ENCODE measurements at regions not wholly inside any gene's neighbourhood (a gene's known extent, or its start where the extent isn't known, plus 50 kb on each side); places are given as distances from the start of the nearest gene placed in this dataset.
"Not testable (repeated sequence)": the region's sequence is repeated elsewhere in the genome, so short reads cannot be mapped to it uniquely, and the experiment has no call there.

DNA sequence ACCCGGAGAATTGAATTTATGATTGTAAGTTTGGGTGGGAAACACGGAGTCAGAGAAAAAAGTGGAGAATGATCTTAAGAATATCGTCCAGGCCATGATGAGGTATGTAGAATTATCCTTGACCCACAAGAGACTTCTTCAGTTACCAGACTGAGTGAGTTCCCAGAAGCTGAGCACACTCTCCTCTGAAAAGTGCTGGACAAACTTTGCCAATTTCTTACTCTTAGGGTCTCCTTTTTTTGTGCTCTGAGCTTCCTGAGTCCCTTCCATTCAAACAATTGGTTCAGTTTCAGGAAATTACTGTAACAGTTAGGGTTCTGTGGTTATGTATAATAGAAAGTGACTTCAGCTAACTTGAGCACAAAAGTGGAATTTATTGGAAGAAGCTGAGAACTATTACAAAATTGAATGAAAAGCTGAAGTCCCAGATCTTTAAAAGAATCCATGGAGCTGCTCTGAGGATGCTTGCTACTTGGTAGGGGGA lies 50.6 kb upstream of the EHBP1 start:
- DNase-seq (ENCODE audit: low spot score) = no peak

DNA sequence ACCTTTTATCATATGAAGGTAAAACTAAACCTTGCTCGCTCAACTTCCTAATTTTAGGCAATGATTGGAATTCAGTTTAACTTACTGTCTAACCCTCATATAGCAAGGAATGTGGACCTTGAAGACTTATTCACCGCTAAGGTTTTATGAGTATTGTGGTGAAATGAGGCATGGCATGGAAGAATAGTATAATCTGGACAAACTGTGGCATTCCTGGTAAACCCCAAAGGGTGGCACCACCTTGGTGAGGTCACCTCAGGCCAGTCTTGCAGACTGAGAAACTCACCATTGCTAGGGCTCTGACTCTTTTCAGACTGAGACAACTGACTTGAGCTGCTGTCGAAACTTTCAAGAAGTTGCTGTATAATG lies 51.1 kb upstream of the EHBP1 start:
- no peak for DNase-seq (ENCODE audit: low spot score)

DNA sequence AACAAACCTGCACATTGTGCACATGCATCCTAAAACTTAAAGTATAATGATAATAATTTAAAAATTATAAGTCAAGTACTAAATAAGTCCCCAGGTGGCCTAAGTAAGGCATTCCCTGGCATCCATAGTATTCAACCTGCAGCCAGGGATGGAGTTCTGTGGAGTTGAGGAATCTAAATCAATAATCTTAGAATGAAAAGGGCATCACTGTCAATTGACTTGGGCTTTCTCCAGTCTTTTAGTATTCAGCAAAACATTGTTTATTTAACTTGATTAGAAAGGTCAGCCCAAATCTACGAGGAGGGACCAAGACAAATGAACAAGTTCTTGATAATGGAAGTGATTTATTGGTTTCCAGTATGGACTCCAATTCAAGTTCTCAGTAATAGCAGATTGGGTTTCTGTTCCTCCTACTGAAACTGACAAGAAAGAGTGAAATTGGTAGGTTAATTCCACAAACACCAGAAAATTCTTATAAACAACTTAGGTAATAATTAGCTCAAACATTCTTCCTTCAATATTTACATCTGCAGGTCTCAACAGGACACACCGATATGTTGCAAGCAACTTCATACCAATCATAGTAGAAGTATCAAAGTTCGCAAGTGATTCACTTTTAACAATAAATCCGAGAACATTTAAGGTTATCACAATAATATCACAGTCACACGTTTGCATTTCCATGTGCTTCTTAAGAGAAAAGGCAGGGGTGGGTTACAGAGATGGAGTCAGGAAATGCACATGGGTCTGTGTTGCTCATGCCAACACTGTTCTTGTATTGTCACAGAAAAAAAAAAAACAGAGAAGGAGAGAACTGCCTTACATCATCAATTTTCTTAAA lies 51.7 kb upstream of the EHBP1 start:
- no peak for DNase-seq (ENCODE audit: low spot score)

DNA sequence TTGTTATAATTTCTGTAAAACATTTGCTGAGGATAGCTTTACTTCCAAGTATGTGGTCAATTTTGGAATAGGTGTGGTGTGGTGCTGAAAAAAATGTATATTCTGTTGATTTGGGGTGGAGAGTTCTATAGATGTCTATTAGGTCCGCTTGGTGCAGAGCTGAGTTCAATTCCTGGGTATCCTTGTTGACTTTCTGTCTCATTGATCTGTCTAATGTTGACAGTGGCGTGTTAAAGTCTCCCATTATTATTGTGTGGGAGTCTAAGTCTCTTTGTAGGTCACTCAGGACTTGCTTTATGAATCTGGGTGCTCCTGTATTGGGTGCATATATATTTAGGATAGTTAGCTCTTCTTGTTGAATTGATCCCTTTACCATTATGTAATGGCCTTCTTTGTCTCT lies 56.4 kb upstream of the EHBP1 start:
- DNase-seq (ENCODE audit: low spot score) = not testable (repeated sequence)

DNA sequence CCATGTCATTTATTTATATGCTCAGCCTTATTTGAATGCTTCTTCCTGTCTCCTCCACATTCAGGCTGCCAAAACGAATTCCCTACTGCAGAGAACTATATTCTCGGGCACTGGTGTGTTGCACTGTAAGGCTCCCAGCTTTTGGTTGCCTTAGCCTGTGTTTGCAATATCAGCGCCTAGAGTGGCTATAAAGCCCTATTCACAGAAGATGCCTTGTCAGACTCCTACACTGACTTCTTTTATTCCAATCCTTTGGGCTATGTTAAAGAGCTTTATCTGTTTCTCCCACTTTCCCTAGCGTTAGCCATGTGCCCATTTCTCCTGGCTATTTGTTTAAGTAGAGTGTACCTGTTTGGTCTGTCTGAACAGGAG lies 62.4 kb upstream of the EHBP1 start:
- no peak for DNase-seq (ENCODE audit: low spot score)

DNA sequence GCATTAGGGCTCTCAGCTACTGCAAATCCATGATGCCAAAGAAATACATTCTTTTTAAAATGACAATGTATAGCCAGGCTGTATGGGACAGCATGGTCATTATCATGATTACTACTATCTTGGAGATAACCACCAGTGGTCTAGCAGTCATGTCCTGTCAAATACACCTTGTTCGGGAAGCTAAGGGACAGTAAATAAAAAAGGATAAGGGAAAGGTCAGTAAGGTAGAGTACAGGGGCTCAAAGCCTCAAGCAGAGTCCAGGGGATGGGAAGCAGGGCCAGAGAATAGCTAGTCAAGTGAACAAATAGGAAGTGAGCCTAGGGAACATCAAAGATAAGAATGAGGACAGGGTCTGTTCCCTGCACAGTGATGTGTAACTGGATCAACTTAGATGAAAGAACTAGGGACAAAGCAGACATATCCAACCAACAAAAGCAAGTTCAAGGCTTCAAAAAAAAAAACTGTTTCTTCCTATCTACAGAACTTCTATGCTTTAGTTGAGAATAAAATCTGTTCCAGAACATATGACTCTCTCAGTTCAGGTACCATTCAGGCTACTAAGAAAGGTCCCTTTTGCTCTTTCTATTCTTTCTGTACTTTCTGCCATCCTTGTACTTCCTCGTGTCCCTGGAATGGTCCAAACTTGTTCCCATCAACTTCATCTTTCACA lies 62.9 kb upstream of the EHBP1 start:
- DNase-seq (ENCODE audit: low spot score) = no peak

DNA sequence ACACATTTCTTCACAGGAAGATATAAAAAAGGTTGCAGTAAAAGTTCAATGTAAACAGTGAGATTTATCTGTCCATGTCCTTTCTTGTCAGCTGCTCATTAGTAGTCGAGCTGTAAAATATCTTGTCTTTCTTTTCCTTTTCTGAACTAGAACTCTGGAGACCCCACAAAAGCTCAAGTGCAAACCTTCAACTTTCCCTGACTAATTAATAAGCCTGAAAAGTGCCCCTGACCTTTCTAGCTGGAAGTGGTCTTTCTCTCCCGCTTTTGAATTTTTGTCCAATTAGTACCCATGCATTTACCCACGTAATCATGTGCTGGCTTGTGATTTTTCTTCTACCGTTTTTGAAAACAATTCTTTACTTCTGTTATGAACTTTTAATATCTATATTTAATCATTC lies 63.6 kb upstream of the EHBP1 start:
- DNase-seq (ENCODE audit: low spot score) = no peak

DNA sequence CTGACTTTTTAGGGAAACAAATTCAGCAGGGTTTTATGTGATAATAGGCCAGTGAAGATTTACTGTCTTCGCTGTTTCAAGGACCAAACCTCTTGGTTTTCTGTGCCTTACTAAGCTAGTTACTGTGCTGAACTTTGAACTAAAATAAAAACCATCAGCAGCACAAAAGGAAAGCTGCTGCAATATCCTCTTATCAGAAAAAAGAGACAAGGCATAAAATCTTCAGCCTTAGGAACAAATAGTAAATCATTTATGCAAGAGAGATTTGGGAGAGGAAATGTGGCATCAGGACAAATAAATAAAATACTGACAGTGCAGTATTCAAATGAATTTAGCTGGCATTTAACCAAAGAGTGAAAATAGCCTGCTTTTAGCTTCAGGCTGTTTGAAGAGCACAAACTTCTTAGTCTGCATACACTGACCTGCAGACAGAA lies 64.1 kb upstream of the EHBP1 start:
- no peak for DNase-seq (ENCODE audit: low spot score)

DNA sequence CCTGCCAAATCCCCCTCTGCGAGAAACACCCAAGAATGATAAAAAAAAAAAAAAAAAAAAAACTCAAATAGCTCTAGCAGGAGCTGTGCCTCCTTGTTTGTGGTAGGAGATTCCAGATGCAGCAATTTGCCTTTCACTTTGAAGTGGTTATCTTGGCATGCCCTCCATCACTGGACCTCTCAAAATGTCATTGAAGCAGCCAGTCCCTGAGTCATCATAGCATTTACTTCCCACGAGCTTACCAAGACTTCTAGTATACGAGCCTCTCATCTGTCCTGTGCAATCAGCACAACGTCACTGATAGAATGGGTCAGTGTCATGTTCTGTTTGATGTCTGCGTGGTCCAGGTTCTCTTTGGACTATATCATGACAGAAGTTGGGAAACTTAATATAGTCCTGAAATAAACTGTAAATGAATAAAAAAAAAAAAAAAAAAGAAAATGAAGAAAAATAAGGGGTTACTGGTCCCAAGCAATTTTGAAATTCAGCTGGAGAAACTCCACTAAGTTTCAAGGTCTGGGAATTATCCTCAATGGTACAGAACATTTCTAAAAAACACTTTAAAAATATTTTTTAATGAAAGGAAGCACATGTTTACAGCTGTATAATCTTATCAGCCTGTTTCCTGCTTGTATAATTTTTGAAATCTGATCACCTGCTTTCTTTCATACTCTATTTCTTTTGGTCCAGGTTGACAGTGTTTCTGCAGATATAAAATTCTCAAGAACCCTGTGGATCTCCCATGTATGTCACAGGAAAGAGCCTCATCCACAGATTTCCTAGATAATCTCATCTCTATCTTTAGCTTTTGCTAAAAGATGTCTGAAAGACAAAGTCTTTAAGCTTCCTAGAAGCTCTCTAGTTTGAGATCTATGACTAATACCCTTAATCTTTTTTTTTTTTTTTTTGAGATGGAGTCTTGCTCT lies 74.1 kb upstream of the EHBP1 start:
- peak; percentile 83 for DNase-seq (ENCODE audit: low spot score)

DNA sequence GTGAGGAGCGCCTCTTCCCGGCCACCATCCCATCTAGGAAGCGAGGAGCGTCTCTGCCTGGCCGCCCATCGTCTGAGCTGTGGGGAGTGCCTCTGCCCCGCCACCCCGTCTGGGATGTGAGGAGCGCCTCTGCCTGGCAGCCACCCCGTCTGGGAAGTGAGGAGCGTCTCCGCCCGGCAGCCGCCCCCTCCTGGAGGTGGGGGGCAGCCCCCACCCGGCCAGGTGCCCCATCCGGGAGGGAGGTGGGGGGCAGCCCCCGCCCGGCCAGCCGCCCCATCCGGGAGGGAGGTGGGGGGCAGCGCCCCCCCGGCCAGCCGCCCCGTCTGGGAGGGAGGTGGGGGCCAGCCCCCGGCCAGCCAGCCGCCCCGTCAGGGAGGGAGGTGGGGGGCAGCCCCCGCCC lies 75.3 kb upstream of the EHBP1 start:
- DNase-seq (ENCODE audit: low spot score) = not testable (repeated sequence)

DNA sequence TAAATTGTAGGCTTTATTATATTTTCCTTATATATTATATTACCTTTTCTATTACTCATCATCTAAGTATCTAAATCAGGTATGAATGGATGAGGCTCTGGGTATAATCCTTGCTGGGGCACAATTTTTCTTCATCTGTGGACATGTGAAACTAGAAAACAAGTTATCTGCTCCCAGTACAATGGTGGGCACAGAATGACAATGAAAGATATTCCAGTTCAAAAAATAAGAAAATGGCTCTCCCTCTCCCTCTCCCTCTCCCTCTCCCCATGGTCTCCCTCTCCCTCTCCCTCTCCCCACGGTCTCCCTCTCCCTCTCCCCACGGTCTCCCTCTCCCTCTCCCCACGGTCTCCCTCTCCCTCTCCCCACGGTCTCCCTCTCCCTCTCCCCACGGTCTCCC lies 76.2 kb upstream of the EHBP1 start:
- DNase-seq (ENCODE audit: low spot score) = not testable (repeated sequence)

DNA sequence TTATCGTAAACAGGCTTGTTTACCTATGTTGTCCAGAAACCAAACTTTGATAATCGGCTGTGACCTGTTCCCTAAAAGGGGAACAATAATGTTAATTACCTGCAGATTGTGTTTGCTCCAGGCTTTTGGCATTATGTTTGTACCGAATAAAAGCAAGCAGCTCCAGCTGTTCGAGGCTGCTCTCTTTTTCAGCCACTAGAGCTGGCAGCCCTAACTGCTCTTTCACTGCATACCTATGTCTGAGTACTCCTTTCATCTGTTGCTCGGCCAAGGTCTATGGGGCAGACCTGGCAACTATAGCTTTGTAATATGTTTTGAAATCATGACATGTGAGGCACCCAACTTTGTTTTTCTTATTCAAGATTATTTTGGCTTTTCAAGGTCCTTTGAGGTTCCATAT lies 77.8 kb upstream of the EHBP1 start:
- no peak for DNase-seq (ENCODE audit: low spot score)

DNA sequence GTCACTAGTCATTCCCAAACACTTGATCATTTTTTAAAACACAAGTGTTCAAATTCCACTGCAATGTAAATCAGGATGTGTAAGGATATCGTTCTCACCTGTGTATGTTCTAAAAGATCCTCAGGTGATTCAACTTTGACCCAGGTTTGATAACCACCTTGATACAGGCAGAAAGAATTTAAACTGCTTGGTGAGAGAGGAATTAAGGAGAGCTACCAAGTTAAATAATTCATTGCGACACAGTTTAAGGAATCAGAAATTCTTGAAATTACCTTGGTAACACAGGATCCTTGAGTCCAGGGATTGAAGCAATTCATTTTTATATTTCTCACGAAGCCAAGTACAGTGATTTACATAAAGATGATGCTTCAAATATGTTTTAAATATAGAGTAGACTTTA lies 80.7 kb upstream of the EHBP1 start:
- DNase-seq (ENCODE audit: low spot score) = no peak

DNA sequence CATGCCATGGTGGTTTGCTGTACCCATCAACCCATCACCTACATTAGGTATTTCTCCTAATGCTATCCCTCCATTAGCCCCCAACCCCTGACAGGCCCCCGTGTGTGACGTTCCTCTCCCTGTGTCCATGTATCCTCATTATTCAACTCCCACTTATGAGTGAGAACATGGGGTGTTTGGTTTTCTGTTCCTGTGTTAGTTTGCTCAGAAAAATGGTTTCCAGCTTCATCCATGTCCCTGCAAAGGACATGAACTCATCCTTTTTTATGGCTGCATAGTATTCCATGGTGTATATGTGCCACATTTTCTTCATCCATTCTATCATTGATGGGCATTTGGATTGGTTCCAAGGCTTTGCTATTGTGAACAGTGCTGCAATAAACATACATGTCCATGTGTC lies 89.0 kb upstream of the EHBP1 start:
- DNase-seq (ENCODE audit: low spot score) = not testable (repeated sequence)

DNA sequence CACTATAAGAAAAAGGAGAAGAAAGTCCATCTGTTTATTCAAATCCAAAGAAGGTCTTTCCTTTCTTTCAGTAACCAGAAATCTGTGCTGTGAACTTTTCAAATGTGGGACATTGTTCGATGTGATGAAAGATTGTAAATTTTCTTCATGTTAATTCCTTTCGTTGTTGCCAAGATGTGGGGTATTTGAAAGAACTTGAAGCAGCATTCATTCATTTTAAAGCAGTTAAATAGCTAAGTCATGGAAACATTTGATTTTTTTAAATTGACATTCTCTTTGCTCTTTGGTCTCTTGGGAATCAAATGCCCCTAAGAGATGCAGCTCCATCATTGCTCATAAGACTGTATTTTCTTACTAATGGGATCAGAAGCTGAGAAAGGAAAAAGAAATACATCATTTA lies 93.7 kb upstream of the EHBP1 start:
- no peak for DNase-seq (ENCODE audit: low spot score)

DNA sequence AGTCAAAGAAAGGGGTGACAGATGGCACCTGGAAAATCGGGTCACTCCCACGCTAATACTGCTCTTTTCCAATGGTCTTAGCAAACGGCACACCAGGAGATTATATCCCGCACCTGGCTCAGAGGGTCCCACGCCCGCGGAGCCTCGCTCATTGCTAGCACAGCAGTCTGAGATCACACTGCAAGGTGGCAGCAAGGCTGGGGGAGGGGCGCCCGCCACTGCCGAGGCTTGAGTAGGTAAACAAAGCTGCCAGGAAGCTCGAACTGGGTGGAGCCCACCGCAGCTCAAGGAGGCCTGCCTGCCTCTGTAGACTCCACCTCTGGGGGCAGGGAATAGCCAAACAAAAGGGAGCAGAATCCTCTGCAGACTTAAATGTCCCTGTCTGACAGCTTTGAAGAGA lies 99.5 kb upstream of the TMEM17 start:
- DNase-seq (ENCODE audit: low spot score) = not testable (repeated sequence)

DNA sequence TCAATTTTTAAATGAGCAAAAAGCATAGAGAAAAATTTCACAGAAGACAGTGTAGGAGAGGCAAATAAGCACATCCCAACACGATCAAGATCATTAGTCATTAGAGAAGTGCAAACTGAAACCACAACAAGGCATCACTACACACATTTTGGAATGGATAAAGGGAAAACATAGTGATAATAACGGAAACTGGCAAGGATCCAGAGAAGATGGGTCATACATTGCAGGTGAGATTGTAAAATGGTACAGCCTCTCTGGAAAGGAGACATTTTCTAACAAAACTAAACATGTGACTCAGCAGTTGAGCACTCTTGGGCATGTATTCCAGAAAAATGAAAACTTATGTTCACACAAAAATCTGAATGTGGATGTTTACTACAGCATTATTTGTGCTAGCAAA lies 98.3 kb upstream of the TMEM17 start:
- peak; percentile 13 for DNase-seq (ENCODE audit: low spot score)

DNA sequence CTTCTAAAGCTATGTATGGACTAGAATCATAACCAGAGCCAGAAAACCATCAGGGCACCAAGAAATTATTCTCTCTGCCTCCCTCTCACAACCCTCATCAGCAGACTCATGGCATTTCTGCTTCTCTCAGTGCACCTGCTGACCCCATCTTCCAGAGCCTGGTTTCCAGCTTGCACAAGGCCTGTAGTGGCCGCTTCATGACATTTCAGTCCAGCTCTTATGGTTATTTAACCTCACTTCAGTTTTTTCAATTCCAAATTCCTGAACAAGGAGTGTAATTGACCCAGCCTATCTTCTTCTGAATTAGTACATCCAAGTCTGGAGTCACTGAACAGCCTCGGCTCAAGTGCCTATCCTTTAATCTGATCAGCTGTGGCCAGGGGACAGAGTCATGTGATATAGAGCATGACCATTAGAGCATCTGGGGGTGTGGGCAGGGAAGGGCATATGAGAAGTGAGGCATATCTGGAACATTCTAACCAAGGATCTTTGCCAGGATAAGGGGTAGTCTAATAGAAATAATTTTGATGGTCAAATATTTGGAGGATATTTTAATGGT lies 97.2 kb upstream of the TMEM17 start:
- no peak for DNase-seq (ENCODE audit: low spot score)

DNA sequence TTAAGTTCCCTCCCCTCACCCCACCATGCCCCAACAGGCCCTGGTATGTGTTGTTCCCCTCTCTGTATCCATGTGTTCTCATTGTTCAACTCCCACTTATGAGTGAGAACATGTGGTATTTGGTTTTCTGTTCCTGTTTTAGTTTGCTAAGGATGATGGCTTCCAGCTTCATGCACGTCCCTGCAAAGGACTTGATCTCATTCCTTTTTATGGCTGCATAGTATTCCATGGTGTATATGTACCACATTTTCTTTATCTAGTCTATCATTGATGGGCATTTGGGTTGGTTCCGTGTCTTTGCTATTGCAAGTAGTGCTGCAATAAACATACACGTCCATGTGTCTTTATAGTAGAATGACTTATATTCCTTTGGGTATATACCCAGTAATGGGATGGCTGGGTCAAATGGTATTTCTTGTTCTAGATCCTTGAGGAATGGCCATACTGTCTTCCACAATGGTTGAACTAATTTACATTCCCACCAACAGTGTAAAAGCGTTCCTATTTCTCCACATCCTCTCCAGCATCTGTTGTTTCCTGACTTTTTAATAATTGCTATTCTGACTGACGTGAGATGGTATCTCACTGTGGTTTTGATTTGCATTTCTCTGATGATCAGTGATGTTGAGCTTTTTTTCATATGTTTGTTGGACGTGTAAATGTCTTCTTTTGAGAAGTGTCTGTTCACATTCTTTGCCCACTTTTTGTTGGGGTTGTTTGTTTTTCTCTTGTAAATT lies 93.8 kb upstream of the TMEM17 start:
- DNase-seq (ENCODE audit: low spot score) = not testable (repeated sequence)

DNA sequence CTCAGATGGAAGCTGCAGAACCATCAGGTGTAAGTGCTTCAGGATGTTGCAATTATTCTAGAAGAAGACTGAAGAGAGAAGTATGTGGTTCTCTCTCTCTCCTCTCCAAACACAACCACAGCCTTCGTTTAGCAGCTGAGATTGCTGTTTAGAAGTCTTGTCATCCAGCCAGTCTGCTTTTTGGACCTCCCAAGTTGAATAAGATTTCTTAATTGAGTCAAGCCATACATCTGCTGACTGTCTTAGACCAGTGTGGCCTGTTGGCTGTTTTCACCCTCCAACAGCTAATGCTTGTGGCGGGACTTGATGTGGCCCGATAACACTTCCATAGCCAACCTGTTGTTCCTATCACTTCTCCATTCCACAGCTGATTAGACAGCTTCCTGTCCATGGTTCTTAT lies 91.3 kb upstream of the TMEM17 start:
- no peak for DNase-seq (ENCODE audit: low spot score)
